HG02678 (cell line): ENCODE measurements at regions not wholly inside any gene's neighbourhood (a gene's known extent, or its start where the extent isn't known, plus 50 kb on each side); places are given as distances from the start of the nearest gene placed in this dataset.
A peak's percentile ranks its signal among the peaks of the same experiment; 100 is the strongest.

Experiments
- ATAC-seq: cut with Tn5 transposase; IDR thresholded peaks from one replicate; pipeline ENCODE4 v1.9.1; 2021; ENCODE audit warnings: mild to moderate bottlenecking, moderate library complexity; ENCODE audit not compliant: unreplicated experiment

DNA sequence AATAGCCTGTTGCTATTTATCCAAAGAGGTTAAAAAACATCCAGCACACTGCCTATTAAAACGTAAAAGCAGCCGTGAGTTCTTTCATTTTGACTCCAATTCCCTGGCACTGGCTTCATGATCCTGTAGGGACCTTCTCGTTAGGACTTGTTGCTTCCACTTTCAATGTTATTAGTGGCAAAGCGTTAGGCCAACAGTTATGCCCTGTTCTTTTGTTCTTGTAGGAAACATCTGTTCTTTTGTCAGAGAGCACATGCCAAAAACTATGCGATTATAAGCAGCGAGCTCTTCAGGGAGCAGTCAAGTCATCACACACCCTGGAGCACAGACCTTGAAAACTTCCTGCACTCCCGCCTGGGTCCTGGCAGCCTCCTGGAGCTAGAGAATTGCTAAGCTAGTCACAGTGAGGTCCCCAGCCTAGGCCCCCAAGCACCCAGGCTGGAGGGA lies 609.5 kb upstream of the ARID1B start:
- ATAC-seq = no peak

DNA sequence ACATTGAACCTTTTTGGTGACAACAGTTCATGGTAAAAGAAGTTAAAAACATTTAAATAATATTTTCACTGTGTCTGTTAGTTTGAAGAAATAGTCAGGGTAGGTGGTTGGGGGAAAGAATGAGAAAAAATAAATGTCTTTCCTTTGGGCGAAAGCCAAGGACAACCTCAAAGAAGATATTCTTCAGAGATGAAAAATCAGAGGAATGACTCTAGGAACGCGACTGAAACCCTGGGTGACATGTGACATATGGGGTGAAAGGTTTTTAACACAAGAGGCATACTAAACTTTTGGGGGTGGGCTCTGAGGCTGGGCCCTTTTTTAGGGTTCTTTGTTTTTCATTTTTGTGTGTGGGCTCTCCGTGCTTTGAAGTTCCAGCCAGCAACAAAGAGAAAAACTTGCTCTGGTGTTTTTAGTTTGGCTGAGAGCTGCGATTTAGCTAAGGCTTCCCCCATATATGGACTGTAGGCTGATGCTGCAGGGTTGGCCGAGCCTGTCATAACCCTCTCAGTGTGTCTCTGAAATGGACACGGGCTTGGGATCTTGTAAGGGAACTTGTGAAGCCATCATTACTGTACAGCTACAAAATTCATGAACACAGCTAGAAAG lies 610.1 kb upstream of the ARID1B start:
- no peak for ATAC-seq

DNA sequence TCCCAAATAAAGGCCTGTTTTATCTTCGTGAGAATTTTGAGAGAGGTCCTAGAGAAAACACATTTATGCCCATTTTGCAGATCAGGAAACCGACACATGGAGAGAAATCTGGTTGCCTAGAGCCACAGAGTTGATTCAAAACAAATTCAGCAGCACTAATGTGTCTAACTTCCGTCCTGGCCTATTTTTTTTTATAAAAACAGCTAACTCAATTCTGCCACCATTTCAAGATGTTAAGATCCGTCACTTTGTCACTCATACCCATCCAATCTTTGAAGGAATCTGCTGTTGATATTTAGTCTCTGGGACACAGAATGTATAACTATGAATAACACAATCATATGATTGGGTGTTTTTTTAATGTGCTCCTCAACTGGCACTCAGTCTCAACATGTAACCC lies 611.1 kb upstream of the ARID1B start:
- ATAC-seq = no peak

DNA sequence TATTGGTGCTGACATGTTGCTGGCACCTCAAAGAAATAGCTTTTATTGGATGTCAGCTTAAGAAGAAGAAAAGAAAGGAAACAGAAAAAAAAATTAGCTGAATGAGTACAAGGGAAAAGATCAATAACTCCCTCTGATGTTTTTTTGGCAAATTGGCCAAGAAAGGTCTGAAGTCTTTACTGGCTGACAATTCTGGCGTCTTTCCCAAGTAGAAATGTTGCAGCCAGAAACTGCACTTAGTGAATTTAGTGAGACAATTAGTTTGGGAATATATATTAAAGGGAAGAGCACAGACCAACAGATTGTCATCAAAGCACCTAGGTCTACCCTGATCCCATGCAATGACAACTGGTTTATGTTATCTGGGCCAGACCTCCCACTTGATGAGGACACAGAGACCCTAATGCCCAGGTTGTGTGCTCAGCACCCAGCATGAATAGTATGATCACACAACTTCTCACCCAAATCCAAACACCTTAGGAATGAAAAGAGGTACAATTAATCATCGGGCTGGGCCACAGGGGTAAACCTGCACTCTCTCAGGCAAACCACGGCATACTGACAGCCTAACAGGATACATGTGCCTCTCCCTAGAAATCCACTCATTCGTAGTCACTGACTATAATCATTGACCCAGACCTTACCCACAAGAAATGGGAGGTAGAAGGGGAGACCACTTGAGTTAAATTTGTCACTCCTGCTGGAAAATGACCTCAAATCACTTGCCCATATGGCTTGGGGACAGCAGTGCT lies 612.3 kb upstream of the ARID1B start:
- ATAC-seq = no peak

DNA sequence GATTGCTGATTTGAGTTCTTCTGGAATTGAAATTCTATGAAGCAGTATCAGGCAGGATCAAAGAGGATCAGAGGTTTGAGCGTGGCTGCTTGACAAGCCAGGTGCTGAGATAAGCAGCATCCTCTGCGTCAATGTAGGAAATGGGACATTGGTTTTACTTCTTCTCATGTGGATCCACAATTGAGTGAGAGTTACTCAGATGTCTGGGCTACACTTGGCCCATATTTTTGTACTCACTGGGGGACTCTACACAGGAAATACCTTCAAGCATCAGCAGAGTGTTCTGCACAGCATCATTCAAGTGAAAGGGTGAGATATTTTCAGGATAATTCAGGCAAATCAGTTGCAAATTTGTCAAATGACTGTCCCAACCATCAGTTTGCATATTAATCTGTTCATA lies 613.9 kb upstream of the ARID1B start:
- no peak for ATAC-seq

DNA sequence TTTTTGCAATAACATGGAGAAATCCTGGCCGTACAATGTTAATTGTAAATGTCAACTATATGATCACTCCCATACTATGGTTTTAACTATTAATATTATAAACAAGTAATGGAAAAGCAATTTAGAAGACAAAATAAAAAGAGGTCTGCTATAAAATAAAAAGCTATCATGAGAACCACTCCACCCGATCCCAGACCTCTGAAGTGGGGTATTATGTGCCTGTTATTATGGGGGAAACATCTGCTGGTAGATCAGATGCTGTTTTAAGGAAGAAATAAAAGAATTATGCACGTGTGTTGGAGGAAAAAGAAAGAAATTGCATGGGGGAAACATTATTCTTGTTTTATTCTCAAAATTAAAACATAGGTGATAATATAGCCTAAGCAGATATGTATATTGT lies 615.7 kb upstream of the ARID1B start:
- ATAC-seq = no peak

DNA sequence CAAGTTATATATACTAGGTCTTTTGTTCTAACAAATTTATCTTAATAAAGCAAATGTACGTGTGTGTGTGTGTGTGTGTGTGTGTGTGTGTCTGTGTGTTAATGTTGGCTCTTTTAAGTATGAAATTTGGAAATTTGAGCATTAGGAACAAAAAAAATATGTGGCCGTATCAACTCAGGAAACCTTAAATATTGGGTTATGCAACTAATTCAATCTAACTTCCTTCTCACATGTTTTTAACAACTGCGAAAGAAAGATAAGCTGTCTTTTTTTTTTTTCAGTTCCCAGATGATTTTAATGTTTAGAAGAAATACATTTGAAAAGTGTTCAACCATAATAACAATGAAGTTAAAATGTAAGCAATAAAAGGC lies 616.4 kb upstream of the ARID1B start:
- no peak for ATAC-seq

DNA sequence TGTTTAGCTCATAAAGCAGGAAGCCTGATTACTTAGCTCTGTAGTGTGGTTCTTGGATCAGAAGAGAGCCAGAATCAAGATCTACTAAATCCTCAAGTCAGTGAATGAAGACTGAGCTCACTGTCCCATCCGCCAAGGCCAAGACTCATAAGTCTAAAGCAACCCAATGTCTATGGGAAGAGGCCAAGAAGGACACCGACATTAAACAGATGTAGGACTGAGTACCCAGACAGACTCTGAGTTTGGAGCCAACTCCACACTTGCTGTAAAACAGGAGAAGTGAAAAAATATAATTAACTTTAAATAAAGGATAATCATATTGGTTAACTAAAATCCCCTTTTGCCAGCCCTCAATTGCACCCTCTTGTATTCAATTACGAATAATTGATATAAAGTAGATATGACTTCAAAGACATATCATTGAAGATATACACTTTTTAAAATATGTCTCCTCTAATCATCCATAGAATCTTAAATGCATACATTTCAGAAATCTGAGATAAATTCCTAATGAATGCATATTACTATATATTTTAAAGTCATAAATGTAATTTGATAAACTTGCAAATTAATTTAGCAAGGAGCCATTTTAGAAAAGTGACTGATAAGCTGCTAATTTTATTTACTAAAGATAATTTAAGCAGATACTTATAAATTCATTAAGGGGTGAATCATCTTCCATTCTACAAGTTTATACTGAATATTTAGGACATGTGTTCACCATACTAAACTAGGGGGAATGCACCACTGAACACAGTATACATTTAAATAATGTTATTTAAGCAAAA lies 617.0 kb upstream of the ARID1B start:
- ATAC-seq = no peak

DNA sequence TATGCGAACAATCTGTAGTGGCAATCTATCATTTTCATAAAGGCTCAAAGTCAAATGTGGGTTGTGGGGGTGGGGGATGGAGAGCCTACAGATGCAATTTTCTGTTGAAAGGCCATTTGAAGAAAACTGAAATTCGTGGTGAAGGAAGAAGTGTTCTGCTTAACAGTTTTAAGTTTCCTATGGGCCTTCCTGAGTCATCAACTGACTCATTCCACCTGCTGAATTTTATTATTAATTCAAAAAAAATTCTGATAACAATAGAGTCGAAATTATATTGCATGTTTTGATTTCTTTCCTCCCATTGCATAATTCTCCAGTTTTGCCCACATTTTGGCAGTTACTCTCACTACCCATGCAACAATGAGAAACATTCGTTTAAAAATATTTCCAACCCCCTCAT lies 622.3 kb upstream of the ARID1B start:
- ATAC-seq = no peak

DNA sequence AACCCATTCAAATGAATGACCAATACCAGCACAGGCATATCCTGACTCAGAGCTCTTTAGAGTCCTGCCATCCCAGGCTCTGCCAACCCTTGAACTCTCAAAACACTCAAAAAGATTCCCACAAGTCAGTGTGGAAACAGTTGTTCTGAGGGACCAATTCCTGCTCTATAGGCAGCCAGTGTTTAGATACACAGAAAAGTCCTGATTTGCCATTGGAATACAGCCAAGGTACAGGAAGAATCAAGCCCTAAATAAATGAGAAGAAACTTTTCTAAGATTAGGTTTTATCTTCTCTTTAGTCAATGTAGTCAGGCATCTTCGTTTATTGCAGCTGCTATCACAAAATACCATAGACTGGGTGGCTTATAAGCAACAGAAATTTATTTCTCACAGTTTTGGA lies 626.8 kb upstream of the ARID1B start:
- ATAC-seq = no peak

DNA sequence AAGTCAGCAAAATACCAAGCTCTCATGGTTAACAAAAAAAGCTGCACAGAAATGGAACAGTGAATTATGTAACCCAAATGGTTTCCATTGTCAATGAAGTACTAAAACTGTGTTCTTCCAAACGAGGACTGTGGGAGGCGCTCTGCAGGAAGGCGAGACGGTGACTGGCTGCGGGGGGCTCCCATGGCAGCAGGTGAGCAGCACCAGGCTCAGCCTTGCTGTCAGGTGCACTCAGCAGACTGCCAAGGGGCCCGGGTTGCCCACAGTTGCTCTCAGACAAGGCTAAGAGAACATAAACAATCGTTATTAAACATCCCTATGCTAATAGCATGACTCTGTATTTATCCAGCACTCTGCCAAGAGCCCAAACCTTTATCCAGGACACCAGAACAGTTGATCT lies 630.3 kb upstream of the ARID1B start:
- ATAC-seq = no peak

DNA sequence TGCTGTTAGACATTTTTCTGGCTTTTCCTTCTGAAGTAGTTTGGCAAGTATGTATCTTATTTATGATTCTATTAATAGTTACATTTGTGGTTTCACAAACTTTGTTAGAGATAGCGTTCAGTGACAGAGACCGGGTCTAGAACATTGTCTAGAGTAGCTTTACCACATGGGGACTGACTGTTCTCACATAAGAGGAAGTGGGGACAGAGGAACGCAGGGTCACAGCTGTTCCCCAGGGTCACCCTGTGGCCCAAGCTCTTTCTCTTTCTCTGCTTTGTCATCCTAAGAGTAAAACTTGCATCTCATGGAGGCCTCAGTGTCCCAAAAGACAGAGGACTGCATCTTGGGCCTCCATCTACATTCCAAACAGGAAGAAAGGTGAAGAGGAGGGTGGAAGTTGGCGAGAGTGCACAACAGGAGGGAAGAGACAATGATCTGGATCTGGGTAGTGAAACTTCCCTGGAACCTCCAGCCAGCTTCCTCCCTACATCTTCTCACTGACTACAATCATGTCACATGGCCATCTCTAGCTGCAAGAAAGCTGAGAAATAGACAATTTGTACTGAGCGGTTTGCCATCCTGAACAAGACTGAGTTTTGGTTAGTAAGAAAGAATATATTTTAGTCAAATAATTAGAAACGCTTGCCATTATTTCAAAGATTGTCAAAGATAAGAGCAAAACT lies 645.8 kb upstream of the ARID1B start:
- peak; percentile 96 for ATAC-seq

DNA sequence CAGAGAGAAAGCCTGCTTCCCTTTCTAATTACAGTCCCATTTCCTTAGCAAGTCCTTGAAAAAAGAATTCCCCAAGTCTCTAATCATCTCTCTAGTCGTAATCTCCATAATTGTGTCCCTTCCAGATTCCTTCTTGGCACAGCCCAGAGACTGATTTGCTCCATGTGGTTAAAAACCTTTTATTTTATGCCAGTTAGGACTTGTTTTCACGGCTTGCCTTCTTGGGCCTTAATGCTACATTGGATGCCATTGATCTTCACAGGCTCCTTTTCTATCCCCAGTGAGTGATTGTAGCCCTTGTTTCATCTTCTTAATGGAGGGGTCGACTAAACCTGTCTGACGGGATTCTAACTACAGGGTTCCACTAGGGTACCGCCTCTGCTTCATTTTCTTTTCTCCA lies 650.6 kb upstream of the ARID1B start:
- no peak for ATAC-seq

DNA sequence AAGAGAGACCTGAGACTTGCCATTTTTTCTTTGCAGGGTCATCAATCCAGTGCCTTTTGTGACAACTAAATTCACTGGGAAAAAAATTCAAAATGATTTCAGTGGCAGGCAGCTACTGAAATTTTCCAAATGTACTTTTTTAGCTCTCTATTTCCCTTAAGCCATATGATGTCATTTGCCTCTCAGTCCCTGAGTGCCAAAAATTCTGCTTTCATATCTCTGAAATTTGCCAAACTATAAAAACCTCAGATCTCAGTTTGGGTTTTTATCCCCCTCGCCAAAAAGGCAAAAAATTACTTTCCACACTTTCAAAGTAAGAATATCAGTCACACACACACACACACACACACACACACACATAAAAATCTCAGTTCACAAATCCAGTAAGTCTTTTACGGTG lies 651.3 kb upstream of the ARID1B start:
- no peak for ATAC-seq

DNA sequence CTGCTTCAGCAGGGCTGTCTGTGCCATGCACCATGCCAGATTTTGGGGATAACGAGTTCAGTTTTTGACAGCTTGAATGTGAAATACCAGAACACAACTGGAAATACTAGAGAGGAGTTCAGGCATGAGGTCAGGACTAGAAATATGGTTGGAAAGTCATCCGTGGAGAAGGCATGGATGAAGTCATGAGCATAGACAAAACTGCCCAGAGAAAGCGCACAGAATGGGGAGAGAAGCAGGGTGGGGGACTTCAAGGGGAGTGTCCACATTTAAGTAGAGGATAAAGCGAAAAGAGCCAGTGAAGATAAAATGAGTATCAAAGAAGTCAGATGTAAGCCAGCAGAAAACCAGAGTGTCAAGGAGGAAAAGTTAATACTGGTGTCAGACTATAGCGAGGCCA lies 653.4 kb upstream of the ARID1B start:
- ATAC-seq = no peak

DNA sequence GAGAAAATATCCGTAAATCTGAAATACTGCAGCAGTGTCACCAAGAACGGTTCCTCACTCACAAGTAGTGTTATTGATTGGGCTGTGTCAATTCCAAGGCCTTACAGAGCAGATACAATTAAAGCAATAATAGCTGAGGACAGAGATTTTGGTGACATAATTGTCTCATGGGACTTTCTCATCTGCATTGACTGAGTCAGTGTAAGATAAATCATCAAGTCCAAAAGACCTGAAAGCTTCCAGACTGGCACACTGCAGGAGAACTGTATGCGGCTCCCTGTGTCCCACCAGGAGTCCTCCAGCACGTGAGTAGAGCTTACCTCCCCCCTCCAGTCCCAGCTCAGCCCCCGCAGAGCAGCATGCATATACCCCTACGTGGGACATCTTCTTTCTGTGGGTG lies 655.2 kb upstream of the ARID1B start:
- no peak for ATAC-seq

DNA sequence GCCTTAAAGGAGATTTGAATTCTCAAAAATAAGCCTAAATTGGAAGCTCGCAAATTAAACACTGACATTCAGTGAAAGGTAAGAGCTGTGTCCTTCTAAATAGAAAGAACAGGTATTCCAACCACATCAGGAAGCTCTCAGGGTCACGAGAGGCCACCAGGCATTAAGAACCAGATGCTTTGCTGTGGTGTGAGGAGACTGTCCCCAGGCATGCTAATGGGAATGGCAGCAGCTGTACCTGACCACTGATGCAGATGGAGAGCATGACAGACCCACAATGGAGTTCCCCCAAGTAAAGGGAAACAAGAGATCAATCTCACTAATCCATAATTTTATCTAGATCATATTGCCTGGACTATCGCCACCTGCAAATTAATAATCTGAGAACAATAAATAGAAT lies 658.9 kb upstream of the NOX3 start:
- no peak for ATAC-seq

DNA sequence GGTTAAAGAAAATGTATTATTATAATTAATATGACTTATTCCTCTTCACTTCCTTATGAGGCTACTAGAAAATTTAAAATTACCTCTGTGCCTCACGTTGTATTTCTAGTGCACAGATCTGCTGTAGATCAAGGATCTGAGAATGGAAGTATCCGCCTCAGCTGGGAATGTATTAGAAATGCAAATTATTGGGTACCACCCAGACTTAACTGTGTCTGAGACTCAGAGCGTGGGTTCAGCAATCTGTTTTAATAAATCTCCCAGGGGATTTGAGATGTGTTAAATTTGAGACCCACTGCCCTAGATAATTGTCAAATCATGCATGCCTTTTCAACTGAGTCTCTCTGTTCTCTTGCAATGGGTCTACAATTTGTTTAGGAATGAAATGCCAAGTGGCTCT lies 658.0 kb upstream of the NOX3 start:
- ATAC-seq = no peak

DNA sequence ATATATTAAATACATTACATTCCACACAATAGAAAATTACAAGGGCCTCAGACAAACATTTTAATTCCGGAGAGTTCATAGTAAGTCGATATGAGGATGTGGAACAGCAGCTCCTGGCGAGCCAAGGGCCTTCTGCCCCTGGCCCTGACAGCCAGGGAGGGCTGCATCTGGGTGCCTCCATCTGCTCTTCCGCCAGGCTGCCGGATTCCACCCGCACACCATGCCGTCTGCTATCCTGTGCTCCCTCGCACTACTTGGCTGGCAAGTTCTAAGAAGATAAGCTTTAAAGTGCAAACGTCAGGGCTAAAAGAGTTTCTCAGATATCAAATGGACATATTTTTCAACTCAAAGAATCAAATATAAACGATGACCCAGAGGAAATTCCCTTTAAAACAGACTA lies 656.3 kb upstream of the NOX3 start:
- no peak for ATAC-seq

DNA sequence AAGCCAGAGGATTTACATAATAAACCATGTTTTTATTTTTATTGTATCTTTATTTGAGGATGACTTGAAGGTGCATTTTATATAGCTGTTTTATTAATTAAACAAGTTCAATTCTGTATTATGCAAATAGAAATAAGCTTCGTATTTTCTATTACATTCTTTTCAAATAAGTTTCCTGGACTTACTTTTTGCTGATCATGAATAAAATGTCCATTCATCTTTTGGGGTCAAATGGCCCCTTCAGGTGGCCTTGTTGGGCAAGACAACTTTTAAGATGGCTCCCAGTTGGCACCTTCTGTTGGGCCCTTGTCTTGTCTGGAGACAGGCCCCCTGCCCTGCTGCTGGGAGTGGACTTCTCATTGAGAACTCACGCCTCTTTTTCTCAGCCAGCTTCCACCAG lies 654.6 kb upstream of the NOX3 start:
- no peak for ATAC-seq

DNA sequence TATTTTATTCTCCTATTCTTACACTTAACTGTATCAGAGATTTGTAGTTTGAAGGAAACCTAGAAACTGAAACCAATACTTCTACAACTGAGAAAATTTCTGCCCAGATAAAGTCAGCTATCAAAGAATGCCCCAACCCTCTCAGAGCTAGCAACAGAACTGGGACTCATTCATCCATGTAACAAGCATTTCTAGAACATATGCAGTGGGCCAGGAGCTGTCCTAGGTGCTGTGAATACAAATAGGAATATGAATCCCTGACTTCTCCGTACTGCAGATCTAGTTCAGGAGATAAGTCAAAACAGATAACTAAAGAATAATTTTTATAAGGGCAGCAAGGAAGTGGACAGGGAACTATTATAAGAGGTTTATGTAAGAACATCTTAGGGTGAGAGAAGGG lies 654.1 kb upstream of the NOX3 start:
- ATAC-seq = no peak
